ENCODE measurements at regions not wholly inside any gene's neighbourhood (a gene's known extent, or its start where the extent isn't known, plus 50 kb on each side); places are given as distances from the start of the nearest gene placed in this dataset.

- H3K4me3 ChIP-seq (ENCODE audit: low read depth, low read length): no peak overlapping the region
- TF ChIP-seq, protein P1, sequence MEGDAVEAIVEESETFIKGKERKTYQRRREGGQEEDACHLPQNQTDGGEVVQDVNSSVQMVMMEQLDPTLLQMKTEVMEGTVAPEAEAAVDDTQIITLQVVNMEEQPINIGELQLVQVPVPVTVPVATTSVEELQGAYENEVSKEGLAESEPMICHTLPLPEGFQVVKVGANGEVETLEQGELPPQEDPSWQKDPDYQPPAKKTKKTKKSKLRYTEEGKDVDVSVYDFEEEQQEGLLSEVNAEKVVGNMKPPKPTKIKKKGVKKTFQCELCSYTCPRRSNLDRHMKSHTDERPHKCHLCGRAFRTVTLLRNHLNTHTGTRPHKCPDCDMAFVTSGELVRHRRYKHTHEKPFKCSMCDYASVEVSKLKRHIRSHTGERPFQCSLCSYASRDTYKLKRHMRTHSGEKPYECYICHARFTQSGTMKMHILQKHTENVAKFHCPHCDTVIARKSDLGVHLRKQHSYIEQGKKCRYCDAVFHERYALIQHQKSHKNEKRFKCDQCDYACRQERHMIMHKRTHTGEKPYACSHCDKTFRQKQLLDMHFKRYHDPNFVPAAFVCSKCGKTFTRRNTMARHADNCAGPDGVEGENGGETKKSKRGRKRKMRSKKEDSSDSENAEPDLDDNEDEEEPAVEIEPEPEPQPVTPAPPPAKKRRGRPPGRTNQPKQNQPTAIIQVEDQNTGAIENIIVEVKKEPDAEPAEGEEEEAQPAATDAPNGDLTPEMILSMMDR (IDR thresholded peaks at IDR 0.05; ENCODE audit: control insufficient read depth, extremely low read depth, insufficient read depth): no peak
- no peak for DNase-seq (ENCODE audit: low read depth)
Observed at GRCh38 chr3:127448161-127448561, 142.4 kb downstream of the TPRA1 start.

GRCh38 chr3:127446756-127447155, 143.8 kb downstream of the TPRA1 start:
- DNase-seq (ENCODE audit: low read depth): no peak
- no peak overlapping the region for H3K4me3 ChIP-seq (ENCODE audit: low read depth, low read length)
- TF ChIP-seq, protein P1 (IDR thresholded peaks at IDR 0.05; ENCODE audit: control insufficient read depth, extremely low read depth, insufficient read depth): no peak

DNA sequence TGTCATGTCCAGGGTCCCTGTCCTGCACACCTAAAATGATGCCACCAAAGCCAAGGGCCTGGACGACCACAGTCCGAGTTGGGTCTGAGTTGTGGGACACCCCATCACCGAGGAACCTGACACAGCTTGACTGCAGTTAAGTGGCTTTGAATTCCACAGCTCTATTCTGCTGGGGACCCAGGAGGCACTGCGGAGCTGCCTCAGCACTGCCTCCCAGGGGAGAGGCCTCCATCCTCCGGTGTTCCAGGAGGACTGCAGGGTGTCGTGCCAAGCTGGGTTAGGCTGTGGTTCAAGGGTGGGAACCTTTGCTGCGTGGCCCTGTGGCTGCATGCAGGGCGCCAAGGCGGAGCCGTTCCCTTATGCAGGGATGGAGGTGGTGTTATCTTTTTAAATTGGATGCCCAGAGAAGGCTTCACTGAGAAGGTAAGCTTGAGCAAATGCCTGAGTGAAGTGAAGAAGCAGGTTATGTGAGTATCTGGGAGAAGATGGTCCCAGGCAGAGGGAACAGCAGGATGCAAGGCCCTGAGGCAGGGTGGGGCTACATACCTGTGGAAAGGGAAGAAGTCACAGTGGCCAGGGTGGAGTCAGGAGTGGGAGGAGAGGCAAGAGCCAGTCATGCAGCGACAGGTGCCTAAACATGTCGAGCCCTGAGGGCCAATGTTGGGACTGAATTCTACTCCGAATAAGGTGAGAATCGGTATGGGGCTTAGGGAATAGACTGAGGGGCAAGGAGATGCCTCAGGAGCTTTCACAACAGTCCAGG, 144.8 kb downstream of the TPRA1 start:
- DNase-seq (ENCODE audit: low read depth): no peak
- TF ChIP-seq, protein P1 (IDR thresholded peaks at IDR 0.05; ENCODE audit: control insufficient read depth, extremely low read depth, insufficient read depth): no peak
- H3K4me3 ChIP-seq (ENCODE audit: low read depth, low read length): no peak overlapping the region

DNA sequence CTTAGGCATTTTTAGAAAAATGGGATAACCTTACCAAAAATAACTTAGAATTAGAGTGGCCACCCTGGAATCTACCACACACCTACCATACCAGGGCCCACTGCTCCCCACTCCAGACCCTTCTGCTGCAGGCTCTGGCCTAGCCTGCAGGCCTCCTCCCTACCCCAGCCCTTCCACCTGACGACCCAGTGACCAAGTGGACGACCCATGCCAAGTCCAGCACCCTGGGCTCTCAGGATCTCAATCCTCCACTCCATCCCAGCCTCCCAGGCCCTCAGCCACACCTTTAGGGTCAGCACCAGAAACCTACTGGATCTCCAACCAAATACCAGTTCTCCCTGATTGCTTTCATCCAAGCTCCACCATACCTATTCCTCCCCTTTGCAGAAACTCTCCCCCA, 145.8 kb downstream of the TPRA1 start:
- TF ChIP-seq, protein P1 (IDR thresholded peaks at IDR 0.05; ENCODE audit: control insufficient read depth, extremely low read depth, insufficient read depth): no peak
- DNase-seq (ENCODE audit: low read depth): no peak
- H3K4me3 ChIP-seq (ENCODE audit: low read depth, low read length): no peak overlapping the region

- H3K4me3 ChIP-seq (ENCODE audit: low read depth, low read length): no peak overlapping the region
- TF ChIP-seq, protein P1 (IDR thresholded peaks at IDR 0.05; ENCODE audit: control insufficient read depth, extremely low read depth, insufficient read depth): no peak
- DNase-seq (ENCODE audit: low read depth): no peak
Observed at GRCh38 chr3:127443581-127444375, 146.8 kb downstream of the TPRA1 start.

- no peak overlapping the region for H3K4me3 ChIP-seq (ENCODE audit: low read depth, low read length)
- TF ChIP-seq, protein P1 (IDR thresholded peaks at IDR 0.05; ENCODE audit: control insufficient read depth, extremely low read depth, insufficient read depth): no peak
- DNase-seq (ENCODE audit: low read depth): no peak
Observed at GRCh38 chr3:127442506-127442905, 148.0 kb downstream of the TPRA1 start.
